GM20431 (cell line): ENCODE measurements at regions not wholly inside any gene's neighbourhood (a gene's known extent, or its start where the extent isn't known, plus 50 kb on each side); places are given as distances from the start of the nearest gene placed in this dataset.

Experiments used
- in situ Hi-C: fragments of 300-500 bp; cut with MseI, MboI; formaldehyde crosslinking; loops from one replicate; pipeline ENCODE4 v1.15.0; 2020; ENCODE audit warnings: low sequenced_read_pairs; ENCODE audit not compliant: unreplicated experiment

- in situ Hi-C loops = no loop called here
Measured at GRCh38 chr2:58584606-58585118, 343.5 kb upstream of the FANCL start.

DNA sequence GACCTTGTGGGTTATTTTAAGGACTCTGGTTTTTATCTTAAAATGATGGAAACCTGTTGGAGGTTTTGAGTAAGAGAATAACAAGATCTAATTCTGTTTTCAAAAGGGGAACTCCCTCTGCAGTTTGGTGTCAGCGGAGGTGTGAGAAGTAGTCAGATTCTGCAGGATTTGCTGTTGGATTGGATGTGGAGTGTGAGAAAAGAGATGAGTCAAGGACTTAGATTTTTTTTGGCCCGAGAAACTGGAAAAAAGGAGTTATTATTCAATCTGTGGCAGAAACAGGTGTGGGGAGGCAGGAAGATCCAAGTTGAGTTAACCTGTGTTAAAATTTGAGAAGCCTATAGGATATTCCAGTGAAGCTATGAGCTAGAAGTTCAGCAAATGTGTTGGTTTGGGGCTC, 337.2 kb upstream of the FANCL start:
- in situ Hi-C loops = no loop called here

DNA sequence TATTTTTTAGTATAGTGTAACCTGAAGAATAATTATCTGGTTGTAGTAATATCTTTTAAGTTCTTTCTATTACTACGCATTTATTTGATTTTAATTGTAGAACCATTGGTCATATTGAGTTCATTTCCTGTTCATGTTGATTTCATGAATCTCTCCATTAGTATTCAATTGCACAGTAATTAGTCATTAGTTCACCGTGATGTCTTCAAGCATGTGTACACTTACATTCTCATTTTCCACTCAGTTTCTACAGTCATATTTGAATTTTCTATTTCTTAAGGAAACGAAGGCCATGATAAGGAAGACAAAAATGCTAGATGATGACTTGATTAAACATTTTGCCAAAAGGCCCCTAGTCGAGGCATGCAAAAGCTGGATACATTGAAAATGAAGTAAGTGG, 333.7 kb upstream of the FANCL start:
- in situ Hi-C loops = no loop called here

DNA sequence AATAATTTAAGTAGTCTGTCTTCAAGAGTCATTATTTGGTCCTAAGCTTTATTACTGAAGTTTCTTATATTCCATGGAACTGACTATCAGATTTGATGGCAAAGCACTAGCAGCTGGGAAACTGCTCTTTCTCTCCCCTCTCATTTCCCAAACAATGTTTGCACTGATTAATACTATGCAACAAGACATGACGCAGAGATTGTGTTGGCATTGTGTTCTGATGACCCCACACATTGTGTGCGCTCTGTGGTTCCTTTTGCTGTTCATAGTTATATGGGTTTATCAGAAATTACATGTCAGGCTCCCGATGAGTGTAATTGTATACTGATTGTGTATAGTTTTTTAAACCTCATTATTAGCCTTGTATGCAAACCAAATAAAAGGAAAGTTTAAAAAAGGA, 331.6 kb upstream of the FANCL start:
- in situ Hi-C loops = no loop called here

DNA sequence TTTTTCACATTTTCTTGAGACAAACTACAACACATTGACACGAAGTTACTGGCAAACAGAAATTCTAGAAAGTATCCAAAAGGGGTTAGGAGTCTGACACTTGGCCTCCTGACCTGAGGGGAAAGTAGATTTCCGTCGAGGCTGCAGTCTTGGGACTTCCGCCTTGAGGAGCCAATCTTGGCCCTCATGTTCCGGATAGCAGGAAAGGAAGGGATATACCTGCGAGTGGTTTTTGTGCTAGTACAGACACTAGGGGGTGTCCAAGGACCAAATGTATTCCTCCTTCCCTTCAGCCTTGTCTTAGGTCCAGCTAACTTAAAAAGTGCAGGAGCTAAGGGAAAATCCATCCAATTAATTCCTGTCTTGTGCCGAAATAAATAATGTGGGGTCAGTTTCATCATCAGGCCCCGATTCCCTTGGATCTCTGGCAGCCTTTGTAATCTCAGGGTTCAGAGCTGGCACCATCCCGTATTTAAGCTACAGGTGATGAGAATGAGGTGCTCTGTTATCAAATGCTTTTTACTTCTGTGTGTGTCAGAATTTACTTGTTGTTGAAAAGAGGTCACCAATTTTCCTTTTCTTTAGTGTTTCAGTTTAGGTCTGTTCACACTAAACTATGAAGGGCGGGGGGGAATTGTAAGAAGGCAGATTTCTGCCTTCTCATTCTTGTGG, 330.2 kb upstream of the FANCL start:
- in situ Hi-C loops = no loop called here

GRCh38 chr2:58569475-58570185, 328.5 kb upstream of the FANCL start:
- in situ Hi-C loops = no loop called here

GRCh38 chr2:58568901-58569300, 327.8 kb upstream of the FANCL start:
- in situ Hi-C loops = no loop called here

DNA sequence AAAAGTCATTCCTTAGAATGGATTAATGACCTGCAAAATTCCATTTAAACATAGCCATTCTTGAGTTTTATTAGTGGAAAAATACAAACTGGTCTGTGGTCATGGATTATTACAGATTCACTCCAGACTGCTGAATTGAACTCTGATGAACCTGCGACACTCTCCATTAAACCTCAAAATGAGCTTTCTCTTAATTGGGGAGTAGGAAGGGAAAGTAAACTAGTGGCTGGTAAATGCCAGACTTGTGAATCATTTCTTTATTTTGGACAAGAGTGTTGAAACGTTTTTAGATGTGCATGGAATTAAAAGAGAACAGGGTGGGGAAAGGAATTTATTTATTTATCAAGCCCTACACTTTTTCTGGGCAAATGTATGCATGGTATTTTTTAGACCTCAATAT, 321.2 kb upstream of the FANCL start:
- in situ Hi-C loops = no loop called here

- in situ Hi-C loops = no loop called here
Measured at GRCh38 chr2:58560531-58560930, 319.4 kb upstream of the FANCL start.

GRCh38 chr2:58558881-58559280, 317.8 kb upstream of the FANCL start:
- in situ Hi-C loops = no loop called here

DNA sequence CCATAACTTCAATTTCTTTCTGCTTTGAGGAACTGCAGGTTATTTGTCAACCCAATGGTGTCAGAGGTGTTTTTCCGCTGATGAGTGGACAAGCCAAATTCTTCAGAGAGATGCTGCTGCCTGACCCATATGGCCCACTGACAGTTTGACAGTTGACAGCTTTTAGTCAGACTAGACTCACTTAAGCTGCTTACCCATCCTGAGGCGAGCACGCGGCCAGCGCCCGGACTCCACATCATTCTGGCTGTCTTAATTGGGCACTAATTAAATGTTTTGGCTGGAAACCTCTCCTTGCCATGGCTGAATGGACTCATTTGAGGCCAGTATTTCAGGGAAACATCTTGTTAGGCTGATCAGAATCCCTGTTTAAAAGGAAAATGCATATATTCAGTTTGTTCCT, 316.1 kb upstream of the FANCL start:
- in situ Hi-C loops = no loop called here

DNA sequence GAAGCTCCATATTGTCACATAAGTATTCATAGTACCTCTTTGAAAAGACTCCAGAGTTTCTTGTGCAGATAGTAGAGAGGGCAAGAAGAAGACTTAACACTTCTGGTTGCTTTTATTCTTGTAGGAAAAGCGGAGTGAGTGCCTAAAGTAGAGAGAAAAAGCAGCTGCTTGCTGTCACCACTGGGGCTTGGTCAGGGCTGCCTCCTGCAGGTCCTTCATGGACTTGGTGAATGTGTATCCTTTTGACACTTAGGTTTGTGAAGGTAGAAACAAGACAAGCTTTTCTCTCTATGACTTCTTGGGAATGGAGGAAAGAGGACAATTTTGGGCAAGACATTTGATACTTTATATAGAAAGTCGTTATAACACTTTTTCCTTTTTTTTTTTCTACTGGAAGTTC, 312.8 kb upstream of the FANCL start:
- in situ Hi-C loops = no loop called here

- in situ Hi-C loops = no loop called here
Measured at GRCh38 chr2:58553522-58553921, 312.4 kb upstream of the FANCL start.

DNA sequence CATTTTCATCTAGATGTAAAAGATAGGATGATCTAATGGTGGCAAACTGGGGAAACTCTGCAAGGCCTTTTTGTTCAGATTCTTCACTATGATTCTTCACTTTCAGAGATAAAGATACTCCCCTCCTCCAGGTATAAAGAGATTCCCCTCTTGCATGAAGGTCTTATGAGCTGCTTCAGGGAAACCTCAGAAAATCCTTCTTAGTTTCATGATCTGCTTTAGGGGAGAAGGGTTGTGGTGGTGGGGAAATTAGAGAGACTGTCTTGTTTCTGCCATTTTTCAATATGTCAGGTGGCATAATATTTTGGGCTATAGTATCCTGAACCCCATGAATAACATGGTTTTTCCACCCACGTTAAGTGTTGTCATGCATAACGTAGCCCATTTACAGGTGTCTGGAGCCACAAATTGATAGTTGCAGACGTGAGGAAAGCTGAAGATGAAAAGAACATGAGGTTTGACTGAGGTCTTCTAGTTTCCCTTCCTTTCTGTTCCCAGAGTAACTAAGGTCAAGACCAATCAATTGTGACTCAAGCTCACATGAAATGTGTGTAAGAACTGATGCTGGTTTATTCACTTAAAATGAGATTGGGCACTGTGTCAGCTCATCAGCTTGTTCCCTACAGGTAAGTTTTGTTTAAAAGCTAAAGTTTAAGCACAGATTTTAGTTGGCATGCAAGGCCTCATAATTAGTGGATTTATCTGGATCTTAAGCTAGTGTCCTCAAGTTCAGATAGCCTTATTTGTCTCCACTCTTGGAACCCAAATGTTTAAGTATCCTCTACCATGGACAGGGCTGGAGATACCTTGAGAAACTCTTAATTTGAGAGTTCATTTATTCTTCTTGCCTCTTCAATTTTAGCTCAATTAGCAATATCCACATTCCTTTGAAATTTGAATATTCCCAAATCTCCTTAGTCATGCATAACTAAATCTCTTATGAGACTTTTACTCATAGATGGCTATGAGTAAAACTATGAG, 304.5 kb upstream of the FANCL start:
- in situ Hi-C loops = no loop called here

GRCh38 chr2:58543442-58543841, 302.3 kb upstream of the FANCL start:
- in situ Hi-C loops = no loop called here

DNA sequence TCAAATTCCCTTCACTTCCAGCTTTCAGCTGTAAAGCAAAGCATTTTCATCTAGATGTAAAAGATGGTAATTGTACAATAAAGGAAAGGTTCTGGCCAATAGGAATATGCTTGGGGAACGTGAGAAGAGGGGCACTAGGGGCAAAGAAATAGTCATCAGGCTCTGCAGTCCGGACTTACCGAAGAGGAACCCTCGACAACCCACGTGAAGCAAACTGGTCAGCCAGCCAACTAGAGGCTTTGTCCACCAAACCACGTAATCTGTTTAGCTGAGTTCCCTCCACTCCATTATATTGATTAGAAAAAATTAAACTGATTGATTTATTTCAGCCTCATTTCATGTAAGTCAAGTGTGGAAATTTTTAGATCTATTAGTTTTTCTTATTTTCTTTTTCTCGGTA, 300.4 kb upstream of the FANCL start:
- in situ Hi-C loops = no loop called here

- in situ Hi-C loops = no loop called here
Measured at GRCh38 chr2:58540681-58541080, 299.6 kb upstream of the FANCL start.

DNA sequence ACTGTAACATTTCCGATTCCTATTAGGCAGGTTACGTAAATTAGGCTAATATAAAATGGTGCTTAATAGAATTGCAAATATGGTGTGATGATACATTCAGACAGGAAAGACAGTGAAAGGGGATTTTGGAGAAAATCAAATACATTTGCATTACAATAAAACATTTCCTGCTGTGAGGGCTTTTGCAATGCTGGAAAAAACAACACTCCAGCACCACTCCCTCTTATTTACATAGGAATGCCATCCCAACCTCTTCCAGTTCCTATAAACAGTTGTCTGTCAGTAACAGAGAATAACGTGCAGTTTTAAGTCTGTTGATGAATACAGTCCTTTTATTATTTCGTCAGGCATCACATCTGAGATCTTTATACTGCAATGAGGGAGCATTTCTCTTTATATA, 298.8 kb upstream of the FANCL start:
- in situ Hi-C loops = no loop called here

DNA sequence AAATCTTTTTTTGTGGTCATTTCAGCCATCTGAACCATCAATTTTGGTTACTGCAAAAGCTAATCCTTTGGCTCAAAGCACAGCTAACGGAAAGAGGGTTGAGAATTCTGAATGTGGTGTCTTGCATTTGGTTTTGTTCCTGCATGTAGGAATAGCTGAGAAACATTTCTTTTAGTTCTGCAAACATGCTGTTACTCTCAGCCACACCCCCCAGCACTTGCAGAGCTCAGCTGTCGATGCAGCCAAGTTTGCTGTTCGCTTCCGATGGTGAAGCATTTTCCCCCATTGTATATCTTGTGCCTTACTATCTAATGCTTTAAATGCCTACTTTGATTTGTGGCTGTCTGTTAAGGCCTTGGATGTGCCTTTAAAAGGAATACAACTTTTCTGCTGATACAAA, 294.9 kb upstream of the FANCL start:
- in situ Hi-C loops = no loop called here

DNA sequence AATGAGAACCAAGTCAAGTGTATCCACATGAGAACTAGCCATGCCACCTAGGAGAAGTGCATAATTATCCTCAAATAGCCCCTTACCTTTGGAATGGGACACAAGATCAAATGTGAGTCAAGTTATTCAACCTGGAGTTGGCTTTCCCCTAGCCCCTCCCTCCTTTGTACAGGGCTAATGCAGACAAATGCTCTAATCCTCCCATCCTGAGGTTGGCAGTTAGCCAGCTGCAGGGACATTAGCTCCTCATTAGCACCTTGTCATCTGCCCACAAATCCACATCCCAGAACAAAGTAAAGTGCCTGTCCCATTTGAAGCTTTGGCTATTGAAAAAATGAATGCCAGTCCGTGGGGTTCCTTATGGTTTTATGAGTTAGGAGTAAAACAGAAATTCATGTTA, 294.1 kb upstream of the FANCL start:
- in situ Hi-C loops = no loop called here

DNA sequence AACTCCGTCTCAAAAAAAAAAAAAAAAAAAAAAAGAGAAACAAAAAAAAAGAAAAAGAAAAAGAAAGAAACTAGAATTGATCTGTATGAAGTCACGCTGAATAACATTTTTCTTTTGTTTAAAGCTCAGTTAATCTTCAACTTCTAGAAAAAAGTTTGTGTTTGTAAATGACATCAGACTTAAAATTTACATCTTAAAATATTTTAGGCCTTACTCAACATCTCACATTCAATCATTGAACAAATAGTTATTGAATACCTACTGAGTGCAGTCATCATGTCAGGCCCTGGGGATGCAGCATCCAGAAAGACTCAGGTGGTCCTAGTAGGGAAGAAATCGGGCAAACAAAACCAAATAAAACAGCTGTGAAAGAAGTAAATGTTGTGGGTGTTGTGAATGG, 292.3 kb upstream of the FANCL start:
- in situ Hi-C loops = no loop called here
